HepG2 (cell line): ENCODE measurements at regions not wholly inside any gene's neighbourhood (a gene's known extent, or its start where the extent isn't known, plus 50 kb on each side); places are given as distances from the start of the nearest gene placed in this dataset.

Experiments
- ATAC-seq: fragments of 200-7000 bp; cut with Tn5 transposase; 3 replicates; pipeline ENCODE4 v1.9.1; 2020; ENCODE audit warnings: mild to moderate bottlenecking, moderate library complexity
- BruUV-seq: library from RNA; stranded (reverse); fragments of 400-500 nt; replicated peaks from 2 replicates; lab custom pipeline; 2021; lab: Mats Ljungman, UMichigan
- CTCF ChIA-PET: fragments of 300-600 bp; formaldehyde crosslinking; extraction: SDS; loops from one replicate; lab custom pipeline; 2021; ENCODE audit warnings: low total read pairs, inconsistent platforms, low intra/inter-chr PET ratio; lab: Yijun Ruan, JAX
- POLR2A ChIA-PET: fragments of 350-600 bp; sonication (Branson Sonifier 250); formaldehyde crosslinking; loops from one replicate; lab custom pipeline; 2020; ENCODE audit warnings: antibody characterized with exemption, inconsistent platforms; lab: Yijun Ruan, JAX
- DNase-seq: peaks from one replicate; pipeline ENCODE4 v3.0.0-alpha.2; 2015; ENCODE audit warnings: low spot score
- FAIRE-seq: peaks from 3 replicates; lab custom pipeline; 2011; peaks lifted over from hg19 to GRCh38; lab: Jason Lieb, UNC
- H2AFZ ChIP-seq: one replicate; pipeline ENCODE4 v1.6.1; 2011; ENCODE audit warnings: low read length, inconsistent platforms
- H3K27ac ChIP-seq: fragments of 300-600 bp; 3 replicates; pipeline ENCODE4 v1.8.0; 2011; ENCODE audit warnings: mixed run types, mild to moderate bottlenecking, mixed read lengths, low read length, inconsistent platforms; ENCODE audit not compliant: insufficient read depth; ENCODE audit errors: extremely low read length
- H3K27me3 ChIP-seq, 2 experiments: fragments of 200-600 bp in 1 of 2; 2 replicates in 1 of 2; 3 replicates in 1 of 2; pipeline versions ENCODE4 v1.6.0 to v1.8.0; 2011; ENCODE audit warnings: low read length in 2 of 2, mild to moderate bottlenecking in 2 of 2, moderate library complexity in 2 of 2, inconsistent platforms in 1 of 2; ENCODE audit not compliant: insufficient read depth in 2 of 2, control insufficient read depth in 1 of 2
- H3K36me3 ChIP-seq, 2 experiments: fragments of 200-600 bp in 1 of 2; replicated peaks in 1 of 2; 2 replicates in 1 of 2; 3 replicates in 1 of 2; pipeline versions ENCODE4 v1.5.1 to v1.8.0; 2011; ENCODE audit warnings: low read length in 2 of 2, inconsistent platforms in 1 of 2; ENCODE audit not compliant: insufficient read depth in 2 of 2, control insufficient read depth in 1 of 2
- H3K4me1 ChIP-seq: 2 replicates; pipeline ENCODE4 v1.5.1; 2012; ENCODE audit warnings: low read length, inconsistent platforms; ENCODE audit not compliant: insufficient read depth
- H3K4me2 ChIP-seq: 2 replicates; pipeline ENCODE4 v1.6.0; 2011; ENCODE audit warnings: low read depth, low read length, inconsistent platforms
- H3K4me3 ChIP-seq, 3 experiments: fragments of 200-600 bp in 1 of 3; sonication (generic), shearing (Covaris generic) in 1 of 3; replicated peaks in 1 of 3; 2 replicates each; pipeline ENCODE4 v1.5.1; 2011 to 2016; ENCODE audit warnings: low read length in 3 of 3, inconsistent platforms in 2 of 3, low read depth in 2 of 3, mild to moderate bottlenecking in 2 of 3, control low read depth in 1 of 3, mixed read lengths in 1 of 3; ENCODE audit not compliant: insufficient read depth in 1 of 3
- H3K79me2 ChIP-seq: one replicate; pipeline ENCODE4 v1.6.1; 2011; ENCODE audit warnings: low read length, inconsistent platforms; ENCODE audit not compliant: insufficient read depth
- H3K9ac ChIP-seq: 2 replicates; pipeline ENCODE4 v1.6.0; 2011; ENCODE audit warnings: mild to moderate bottlenecking, low read depth, low read length, inconsistent platforms; ENCODE audit not compliant: insufficient read depth
- H3K9me3 ChIP-seq: 2 replicates; pipeline ENCODE4 v1.5.1; 2012; ENCODE audit warnings: mild to moderate bottlenecking, low read length
- H4K20me1 ChIP-seq: 2 replicates; pipeline ENCODE4 v1.6.0; 2011; ENCODE audit warnings: inconsistent platforms, mild to moderate bottlenecking, low read length, moderate library complexity; ENCODE audit not compliant: insufficient read depth
- DR1 ChIP-seq: sonication (generic); formaldehyde crosslinking; IDR thresholded peaks from 2 replicates; pipeline ENCODE4 v1.8.0; 2021; ENCODE audit warnings: mild to moderate bottlenecking, missing genetic modification reagents, inconsistent platforms
- KMT2A ChIP-seq: sonication (generic); formaldehyde crosslinking; IDR thresholded peaks from 2 replicates; pipeline ENCODE4 v1.4.0; 2020; ENCODE audit warnings: missing genetic modification reagents
- LCORL ChIP-seq, 2 experiments: fragments of 450-650 bp in 1 of 2; sonication (generic) in 1 of 2; formaldehyde crosslinking in 1 of 2; IDR thresholded peaks; 2 replicates each; pipeline versions ENCODE4 v1.5.0 to v1.6.1; 2017 to 2020; ENCODE audit warnings: antibody characterized with exemption in 1 of 2, missing genetic modification reagents in 1 of 2
- MAFF ChIP-seq: IDR thresholded peaks from 2 replicates; pipeline ENCODE4 v1.6.1; 2011; ENCODE audit warnings: low read depth, low read length, improper control_type of control experiment
- MAFK ChIP-seq, 2 experiments: IDR thresholded peaks in 1 of 2; conservative IDR thresholded peaks in 1 of 2; 2 replicates each; pipeline ENCODE4 v1.6.1; 2011; ENCODE audit warnings: improper control_type of control experiment in 2 of 2, low read length in 2 of 2
- NFKBIZ ChIP-seq: IDR thresholded peaks from 2 replicates; pipeline ENCODE4 v1.6.1; 2018; ENCODE audit warnings: missing genetic modification reagents, missing compliant biosample characterization
- ONECUT2 ChIP-seq: sonication (generic); formaldehyde crosslinking; IDR thresholded peaks from 2 replicates; pipeline ENCODE4 v1.4.0; 2020; ENCODE audit warnings: missing genetic modification reagents
- SNAI1 ChIP-seq: sonication (generic); formaldehyde crosslinking; IDR thresholded peaks from 2 replicates; pipeline ENCODE4 v1.5.0; 2020; ENCODE audit warnings: mild to moderate bottlenecking, missing genetic modification reagents, borderline replicate concordance
- ZNF256 ChIP-seq: sonication (generic); formaldehyde crosslinking; conservative IDR thresholded peaks from 2 replicates; pipeline ENCODE4 v1.4.0; 2020; ENCODE audit warnings: missing genetic modification reagents
- WGBS: methylation state at CpG from one replicate; pipeline ENCODE4 v1.1.6; 2017; ENCODE audit warnings: low lambda C conversion rate; 5-methylcytosine and 5-hydroxymethylcytosine counted together
- in situ Hi-C: cut with HindIII; loops from 2 replicates; pipeline ENCODE4 v1.10.0; 2017; ENCODE audit warnings: low pct_unique_long_range_greater_than_20kb; ENCODE audit not compliant: extremely low pct_ligation_motif_present
- intact Hi-C: fragments of 100-400 bp; cut with micrococcal nuclease; formaldehyde crosslinking; loops from one replicate; pipeline ENCODE4 v1.10.0; 2022; ENCODE audit not compliant: unreplicated experiment
- TF ChIP-seq, protein P1 (sequence below): sonication (generic); formaldehyde crosslinking; IDR thresholded peaks from 2 replicates; pipeline ENCODE4 v1.5.1; 2020; ENCODE audit warnings: mild to moderate bottlenecking, missing genetic modification reagents, moderate library complexity
- TF ChIP-seq, protein P2 (sequence below): IDR thresholded peaks from 2 replicates; pipeline ENCODE4 v1.6.1; 2016; ENCODE audit warnings: low read depth, borderline replicate concordance
- TF ChIP-seq, protein P3 (sequence below): sonication (generic); formaldehyde crosslinking; conservative IDR thresholded peaks from 2 replicates; pipeline ENCODE4 v1.4.0; 2020; ENCODE audit warnings: missing genetic modification reagents

DNA sequence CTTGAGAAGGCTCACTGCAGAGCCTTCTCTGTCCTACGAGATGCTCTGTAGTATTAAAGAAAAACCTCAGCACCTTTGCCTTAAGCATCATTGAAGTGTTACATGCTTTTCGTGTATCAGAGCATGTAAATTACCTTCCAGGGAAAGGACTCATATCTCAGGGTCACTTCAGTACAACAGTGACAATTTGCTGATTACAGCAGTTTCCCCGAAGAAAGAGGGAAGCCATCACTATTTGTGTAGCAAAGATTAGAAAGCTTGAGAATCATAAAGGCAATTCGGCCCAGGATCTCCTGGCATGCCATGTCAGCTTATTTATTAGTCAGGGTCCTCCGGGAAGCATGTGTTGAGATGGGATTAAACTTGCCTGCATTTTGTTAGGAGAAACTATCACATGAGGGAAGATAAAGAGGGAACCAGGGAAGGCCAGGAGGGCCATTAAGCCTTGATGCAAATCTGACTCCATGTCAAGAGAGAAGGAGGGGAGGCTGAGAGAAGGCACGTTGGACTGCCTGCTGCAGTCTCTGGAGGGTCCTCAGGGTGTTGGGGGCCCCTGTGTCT lies 55.2 kb upstream of the KCNJ6 start:
- H3K9me3 ChIP-seq: no peaks in the 10 kb centered on the region
- ChIA-PET CTCF (no interaction called here), POLR2A (no interaction called here)
- no peak overlapping the region for H3K4me3 ChIP-seq
- no peak overlapping the region for H3K9ac ChIP-seq
- H4K20me1 ChIP-seq: no peaks in the 10 kb centered on the region
- H3K4me1 ChIP-seq: no peaks in the 10 kb centered on the region
- no peak overlapping the region for H2AFZ ChIP-seq
- H3K79me2 ChIP-seq: no peaks in the 10 kb centered on the region
- FAIRE-seq: no peak
- WGBS: 2% methylated on average over 6 of the region's 6 CpGs
- no peaks in the 10 kb centered on the region for H3K36me3 ChIP-seq
- intact Hi-C loops: no loop called here
- H3K27me3 ChIP-seq: peaks cover 0 to 2% of the 10 kb centered on the region in 2 experiments; a peak in 3 of 5 replicates
- no TSS peak for BruUV-seq
- TF ChIP-seq MAFK (conservative IDR thresholded peaks at IDR 0.05 in 1 of 2, IDR thresholded peaks at IDR 0.05 in 1 of 2; ENCODE audit: low read length in 2 of 2) (peak; percentile 83 to 92), KMT2A (CRISPR knock-in tag) (no peak), MAFF (peak; percentile 78)
- no peak overlapping the region for H3K4me2 ChIP-seq
- in situ Hi-C loops: no loop called here
- no peak for DNase-seq
- no peak for ATAC-seq
- no peak overlapping the region for H3K27ac ChIP-seq

DNA sequence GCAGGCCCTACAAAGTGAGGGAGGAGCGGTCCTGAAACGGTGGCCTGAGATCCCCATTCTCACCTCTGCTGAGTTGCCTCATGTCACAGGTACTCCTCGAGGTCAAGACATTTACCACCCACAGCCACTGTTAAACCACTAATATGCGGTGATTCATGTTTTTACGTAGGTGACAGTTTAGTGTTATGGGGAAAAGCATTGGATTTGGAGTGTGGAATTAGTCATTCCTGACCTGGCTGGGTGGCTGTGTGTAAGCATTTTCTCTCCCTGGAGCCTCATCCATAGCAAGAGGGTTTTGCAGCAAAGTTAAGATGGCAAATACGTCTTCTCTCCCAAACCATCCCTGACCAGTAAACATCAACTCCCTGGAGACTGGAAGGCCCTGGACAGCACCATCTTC lies 57.8 kb upstream of the KCNJ6 start:
- no peak overlapping the region for H3K4me2 ChIP-seq
- BruUV-seq: no TSS peak
- H3K27me3 ChIP-seq: peaks cover 2% of the 10 kb centered on the region in 2 experiments; a peak in 3 of 5 replicates
- no peaks in the 10 kb centered on the region for H3K4me1 ChIP-seq
- H4K20me1 ChIP-seq: no peaks in the 10 kb centered on the region
- intact Hi-C loops: no loop called here
- in situ Hi-C loops: no loop called here
- H3K79me2 ChIP-seq: no peaks in the 10 kb centered on the region
- H2AFZ ChIP-seq: no peak overlapping the region
- no peak for DNase-seq
- H3K9me3 ChIP-seq: no peaks in the 10 kb centered on the region
- FAIRE-seq: no peak
- no peak for ATAC-seq
- H3K36me3 ChIP-seq: no peaks in the 10 kb centered on the region
- no peak overlapping the region for H3K9ac ChIP-seq
- no peak overlapping the region for H3K27ac ChIP-seq
- POLR2A ChIA-PET: no interaction called here
- WGBS: 53% methylated on average over 4 of the region's 6 CpGs
- H3K4me3 ChIP-seq: no peak overlapping the region
- CTCF ChIA-PET: no interaction called here
- TF ChIP-seq, protein P1, sequence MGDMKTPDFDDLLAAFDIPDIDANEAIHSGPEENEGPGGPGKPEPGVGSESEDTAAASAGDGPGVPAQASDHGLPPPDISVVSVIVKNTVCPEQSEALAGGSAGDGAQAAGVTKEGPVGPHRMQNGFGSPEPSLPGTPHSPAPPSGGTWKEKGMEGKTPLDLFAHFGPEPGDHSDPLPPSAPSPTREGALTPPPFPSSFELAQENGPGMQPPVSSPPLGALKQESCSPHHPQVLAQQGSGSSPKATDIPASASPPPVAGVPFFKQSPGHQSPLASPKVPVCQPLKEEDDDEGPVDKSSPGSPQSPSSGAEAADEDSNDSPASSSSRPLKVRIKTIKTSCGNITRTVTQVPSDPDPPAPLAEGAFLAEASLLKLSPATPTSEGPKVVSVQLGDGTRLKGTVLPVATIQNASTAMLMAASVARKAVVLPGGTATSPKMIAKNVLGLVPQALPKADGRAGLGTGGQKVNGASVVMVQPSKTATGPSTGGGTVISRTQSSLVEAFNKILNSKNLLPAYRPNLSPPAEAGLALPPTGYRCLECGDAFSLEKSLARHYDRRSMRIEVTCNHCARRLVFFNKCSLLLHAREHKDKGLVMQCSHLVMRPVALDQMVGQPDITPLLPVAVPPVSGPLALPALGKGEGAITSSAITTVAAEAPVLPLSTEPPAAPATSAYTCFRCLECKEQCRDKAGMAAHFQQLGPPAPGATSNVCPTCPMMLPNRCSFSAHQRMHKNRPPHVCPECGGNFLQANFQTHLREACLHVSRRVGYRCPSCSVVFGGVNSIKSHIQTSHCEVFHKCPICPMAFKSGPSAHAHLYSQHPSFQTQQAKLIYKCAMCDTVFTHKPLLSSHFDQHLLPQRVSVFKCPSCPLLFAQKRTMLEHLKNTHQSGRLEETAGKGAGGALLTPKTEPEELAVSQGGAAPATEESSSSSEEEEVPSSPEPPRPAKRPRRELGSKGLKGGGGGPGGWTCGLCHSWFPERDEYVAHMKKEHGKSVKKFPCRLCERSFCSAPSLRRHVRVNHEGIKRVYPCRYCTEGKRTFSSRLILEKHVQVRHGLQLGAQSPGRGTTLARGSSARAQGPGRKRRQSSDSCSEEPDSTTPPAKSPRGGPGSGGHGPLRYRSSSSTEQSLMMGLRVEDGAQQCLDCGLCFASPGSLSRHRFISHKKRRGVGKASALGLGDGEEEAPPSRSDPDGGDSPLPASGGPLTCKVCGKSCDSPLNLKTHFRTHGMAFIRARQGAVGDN (CRISPR knock-in tag): no peak
- TF ChIP-seq SNAI1 (CRISPR knock-in tag) (no peak), NFKBIZ (no peak), ZNF256 (CRISPR knock-in tag) (no peak), ONECUT2 (CRISPR knock-in tag) (no peak), DR1 (CRISPR knock-in tag) (no peak), LCORL (IDR thresholded peaks at IDR 0.05) (no peak), LCORL (CRISPR knock-in tag; IDR thresholded peaks at IDR 0.05) (no peak)
- TF ChIP-seq, protein P2, sequence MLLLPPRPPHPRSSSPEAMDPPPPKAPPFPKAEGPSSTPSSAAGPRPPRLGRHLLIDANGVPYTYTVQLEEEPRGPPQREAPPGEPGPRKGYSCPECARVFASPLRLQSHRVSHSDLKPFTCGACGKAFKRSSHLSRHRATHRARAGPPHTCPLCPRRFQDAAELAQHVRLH: no peak
- TF ChIP-seq, protein P3, sequence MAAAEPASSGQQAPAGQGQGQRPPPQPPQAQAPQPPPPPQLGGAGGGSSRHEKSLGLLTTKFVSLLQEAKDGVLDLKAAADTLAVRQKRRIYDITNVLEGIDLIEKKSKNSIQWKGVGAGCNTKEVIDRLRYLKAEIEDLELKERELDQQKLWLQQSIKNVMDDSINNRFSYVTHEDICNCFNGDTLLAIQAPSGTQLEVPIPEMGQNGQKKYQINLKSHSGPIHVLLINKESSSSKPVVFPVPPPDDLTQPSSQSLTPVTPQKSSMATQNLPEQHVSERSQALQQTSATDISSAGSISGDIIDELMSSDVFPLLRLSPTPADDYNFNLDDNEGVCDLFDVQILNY (CRISPR knock-in tag): no peak
